ENCODE measurements at regions not wholly inside any gene's neighbourhood (a gene's known extent, or its start where the extent isn't known, plus 50 kb on each side); places are given as distances from the start of the nearest gene placed in this dataset.

- no peak for TF ChIP-seq CTCF (IDR thresholded peaks at IDR 0.05; ENCODE audit: borderline replicate concordance, control extremely low read depth, extremely low read depth, insufficient read depth, missing control alignments)
- no peak for DNase-seq (ENCODE audit: low spot score)
- in situ Hi-C loops (cut with MboI; ENCODE audit: low sequenced_read_pairs, unreplicated experiment), result loop anchor here (25.0 kb wide), 1 partner anchor 1014 kb away; no protein-coding TSS in a partner anchor
These were observed 608.4 kb downstream of the PRELID2 start for GRCh38 chr5:145226726-145227125.

GRCh38 chr5:145225529-145225928 lies 609.6 kb downstream of the PRELID2 start:
- in situ Hi-C loops (cut with MboI; ENCODE audit: low sequenced_read_pairs, unreplicated experiment), result loop anchor here (25.0 kb wide), 1 partner anchor 1013 kb away; no protein-coding TSS in a partner anchor
- TF ChIP-seq CTCF (IDR thresholded peaks at IDR 0.05; ENCODE audit: borderline replicate concordance, control extremely low read depth, extremely low read depth, insufficient read depth, missing control alignments), result no peak

DNA sequence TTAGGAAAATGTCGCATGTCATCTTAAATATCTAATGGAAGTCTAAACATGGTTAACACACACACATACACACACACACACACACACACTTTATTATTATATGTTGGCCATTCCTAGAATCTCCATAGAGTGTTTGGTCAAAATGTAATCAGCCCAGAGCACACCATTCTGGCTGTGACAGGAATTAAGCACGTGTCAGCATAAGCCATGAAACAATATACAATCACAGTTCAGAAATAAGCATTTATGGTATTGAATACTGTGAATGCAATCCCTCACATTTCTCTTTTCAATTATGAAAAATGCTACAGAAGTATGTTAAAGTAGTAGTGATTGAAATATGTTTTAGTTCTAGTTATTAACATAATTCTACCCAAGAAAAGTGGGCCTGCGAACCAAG lies 611.6 kb downstream of the PRELID2 start:
- in situ Hi-C loops (cut with MboI; ENCODE audit: low sequenced_read_pairs, unreplicated experiment), result no loop called here
- TF ChIP-seq CTCF (IDR thresholded peaks at IDR 0.05; ENCODE audit: borderline replicate concordance, control extremely low read depth, extremely low read depth, insufficient read depth, missing control alignments), result no peak
- DNase-seq (ENCODE audit: low spot score), result no peak

More at GRCh38 chr5:145225529-145225928, 609.6 kb downstream of the PRELID2 start:
- no peak for DNase-seq (ENCODE audit: low spot score)

- in situ Hi-C loops (cut with MboI; ENCODE audit: low sequenced_read_pairs, unreplicated experiment), result no loop called here
- TF ChIP-seq CTCF (IDR thresholded peaks at IDR 0.05; ENCODE audit: borderline replicate concordance, control extremely low read depth, extremely low read depth, insufficient read depth, missing control alignments), result no peak
- no peak for DNase-seq (ENCODE audit: low spot score)
These were observed 612.5 kb downstream of the PRELID2 start for GRCh38 chr5:145222622-145223021.

- DNase-seq (ENCODE audit: low spot score), result no peak
- TF ChIP-seq CTCF (IDR thresholded peaks at IDR 0.05; ENCODE audit: borderline replicate concordance, control extremely low read depth, extremely low read depth, insufficient read depth, missing control alignments), result no peak
- in situ Hi-C loops (cut with MboI; ENCODE audit: low sequenced_read_pairs, unreplicated experiment), result no loop called here
These were observed 613.7 kb downstream of the PRELID2 start for GRCh38 chr5:145221416-145221815.

DNA sequence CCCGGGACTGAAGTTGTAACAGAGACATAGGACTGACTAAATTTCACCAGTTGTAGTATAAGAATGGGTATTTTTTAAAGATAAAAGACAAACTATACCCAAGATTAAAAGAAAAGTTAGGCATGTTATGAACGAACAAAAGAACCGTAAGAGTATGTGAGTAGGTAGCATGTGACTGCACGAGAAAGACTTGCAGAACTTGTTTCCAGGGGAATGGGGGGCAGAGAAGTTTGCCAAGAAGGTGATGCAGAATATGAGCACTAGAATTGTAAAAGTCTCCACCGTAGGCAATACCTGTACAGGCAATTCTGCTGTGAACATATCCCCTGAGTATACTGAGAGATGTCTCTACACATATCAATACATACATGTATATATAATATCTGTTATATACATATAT lies 614.7 kb downstream of the PRELID2 start:
- no peak for TF ChIP-seq CTCF (IDR thresholded peaks at IDR 0.05; ENCODE audit: borderline replicate concordance, control extremely low read depth, extremely low read depth, insufficient read depth, missing control alignments)
- in situ Hi-C loops (cut with MboI; ENCODE audit: low sequenced_read_pairs, unreplicated experiment), result no loop called here
- DNase-seq (ENCODE audit: low spot score), result no peak

- TF ChIP-seq CTCF (IDR thresholded peaks at IDR 0.05; ENCODE audit: borderline replicate concordance, control extremely low read depth, extremely low read depth, insufficient read depth, missing control alignments), result no peak
- DNase-seq (ENCODE audit: low spot score), result no peak
- in situ Hi-C loops (cut with MboI; ENCODE audit: low sequenced_read_pairs, unreplicated experiment), result no loop called here
These were observed 616.2 kb downstream of the PRELID2 start for GRCh38 chr5:145218982-145219381.

All from GM13976 (cell line).